Thoracic aorta (tissue), 2 donors: ENCODE measurements at regions not wholly inside any gene's neighbourhood (a gene's known extent, or its start where the extent isn't known, plus 50 kb on each side); places are given as distances from the start of the nearest gene placed in this dataset.

ENCODE experiments used
- ATAC-seq: fragments of 150-250 bp; one replicate; pipeline ENCODE4 v1.8.0; 2017; ENCODE audit warnings: low read depth; ENCODE audit not compliant: insufficient number of reproducible peaks, low FRiP score
- DNase-seq: peaks from one replicate; pipeline ENCODE4 v3.0.0-alpha.2; 2020; ENCODE audit warnings: low spot score
- H3K27ac ChIP-seq, 2 donors: fragments of 200-600 bp; sonication (generic); 1 replicate in 1 of 2; 2 replicates in 1 of 2; pipeline ENCODE4 v1.5.1; 2016; ENCODE audit warnings: mild to moderate bottlenecking in 2 of 2, moderate library complexity in 2 of 2
- H3K27me3 ChIP-seq: fragments of 200-600 bp; sonication (generic); replicated peaks from 2 replicates; pipeline ENCODE4 v1.6.0; 2016; ENCODE audit warnings: mild to moderate bottlenecking; ENCODE audit not compliant: insufficient read depth
- H3K36me3 ChIP-seq: fragments of 200-600 bp; sonication (generic); one replicate; pipeline ENCODE4 v1.5.1; 2016
- H3K4me1 ChIP-seq, 2 donors: fragments of 200-600 bp; sonication (generic); 1 replicate in 1 of 2; 2 replicates in 1 of 2; pipeline versions ENCODE4 v1.5.1 to v1.6.0; 2016; ENCODE audit warnings: low read depth in 2 of 2, mild to moderate bottlenecking in 1 of 2; ENCODE audit not compliant: control insufficient read depth in 1 of 2
- H3K4me3 ChIP-seq: fragments of 200-600 bp; sonication (generic); 2 replicates; pipeline ENCODE4 v1.5.1; 2016; ENCODE audit warnings: mild to moderate bottlenecking
- H3K9me3 ChIP-seq: fragments of 200-600 bp; sonication (generic); 2 replicates; pipeline ENCODE4 v1.5.1; 2016
- CTCF ChIP-seq: fragments of 200-600 bp; sonication (generic); IDR thresholded peaks from one replicate; pipeline ENCODE4 v1.5.1; 2019; ENCODE audit warnings: antibody characterized with exemption

- Histone ChIP-seq H3K4me1 (no peaks in the 10 kb centered on the region), H3K27me3 (no peaks in the 10 kb centered on the region), H3K4me3 (no peak overlapping the region), H3K27ac (no peak overlapping the region), H3K9me3 (no peaks in the 10 kb centered on the region), H3K36me3 (no peaks in the 10 kb centered on the region)
- DNase-seq (no peak), ATAC-seq (no peak)
- TF ChIP-seq CTCF = no peak
These were observed 118.7 kb upstream of the TAF11L2 start for GRCh38 chr5:17379100-17379951.

GRCh38 chr5:17381932-17382331 is 116.1 kb upstream of the TAF11L2 start:
- H3K27ac ChIP-seq = no peak overlapping the region
- no peak overlapping the region for H3K4me3 ChIP-seq
- no peaks in the 10 kb centered on the region for H3K27me3 ChIP-seq
- TF ChIP-seq CTCF = no peak
- no peaks in the 10 kb centered on the region for H3K9me3 ChIP-seq
- H3K36me3 ChIP-seq = no peaks in the 10 kb centered on the region
- no peaks in the 10 kb centered on the region for H3K4me1 ChIP-seq
- ATAC-seq (no peak), DNase-seq (no peak)

DNA sequence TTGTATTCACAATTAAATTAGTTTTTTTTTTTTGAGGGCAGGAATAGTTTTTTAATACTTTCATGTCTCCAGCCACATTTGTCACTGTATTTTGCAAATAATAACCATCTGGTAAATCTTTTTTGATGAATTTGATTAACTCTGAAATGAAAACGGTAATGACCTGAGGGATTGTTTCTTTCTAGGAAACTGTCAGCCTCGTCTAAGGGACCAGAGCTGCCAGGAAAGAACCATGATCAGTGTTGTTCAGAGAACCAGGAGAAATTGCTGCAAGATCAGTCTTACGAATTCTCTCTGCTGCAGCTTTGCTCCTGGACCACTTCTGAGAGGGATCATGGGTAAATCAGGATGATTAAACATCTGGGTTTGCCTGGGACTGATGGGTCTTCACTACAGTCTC is 114.5 kb upstream of the TAF11L2 start:
- no peak overlapping the region for H3K4me3 ChIP-seq
- no peaks in the 10 kb centered on the region for H3K4me1 ChIP-seq
- ATAC-seq = no peak
- no peak for DNase-seq
- H3K27ac ChIP-seq = no peak overlapping the region
- H3K9me3 ChIP-seq = no peaks in the 10 kb centered on the region
- no peaks in the 10 kb centered on the region for H3K27me3 ChIP-seq
- H3K36me3 ChIP-seq = no peaks in the 10 kb centered on the region
- TF ChIP-seq CTCF = no peak

DNA sequence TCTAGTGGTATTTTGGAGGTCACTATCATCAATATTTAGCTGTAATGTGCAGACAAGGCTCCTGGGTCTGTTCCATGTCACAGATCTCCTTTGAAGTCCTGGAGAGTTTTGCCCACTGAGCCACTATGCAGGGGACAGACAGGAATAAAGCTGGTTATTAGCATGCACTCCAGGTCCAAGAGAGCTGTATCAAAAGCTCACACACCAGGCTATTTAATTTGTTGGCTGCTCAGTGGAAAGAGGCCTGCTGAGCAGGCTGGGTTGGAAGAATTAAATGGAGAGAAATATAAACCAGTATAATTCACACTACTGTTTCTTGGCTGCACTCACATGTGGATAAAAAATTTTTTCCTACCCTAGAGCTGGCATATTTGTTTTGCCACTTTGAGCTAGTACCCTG is 113.8 kb upstream of the TAF11L2 start:
- no peaks in the 10 kb centered on the region for H3K4me1 ChIP-seq
- no peaks in the 10 kb centered on the region for H3K36me3 ChIP-seq
- no peaks in the 10 kb centered on the region for H3K27me3 ChIP-seq
- H3K4me3 ChIP-seq = no peak overlapping the region
- ATAC-seq = no peak
- no peak overlapping the region for H3K27ac ChIP-seq
- no peak for DNase-seq
- no peak for TF ChIP-seq CTCF
- no peaks in the 10 kb centered on the region for H3K9me3 ChIP-seq

GRCh38 chr5:17388717-17389116 is 109.3 kb upstream of the TAF11L2 start:
- no peak for DNase-seq
- Histone ChIP-seq H3K36me3 (no peaks in the 10 kb centered on the region), H3K4me3 (no peak overlapping the region), H3K4me1 (no peaks in the 10 kb centered on the region), H3K27ac (no peak overlapping the region), H3K27me3 (no peaks in the 10 kb centered on the region), H3K9me3 (no peaks in the 10 kb centered on the region)
- no peak for ATAC-seq
- TF ChIP-seq CTCF = no peak
